Adrenal gland (tissue), 9 donors: ENCODE measurements at regions not wholly inside any gene's neighbourhood (a gene's known extent, or its start where the extent isn't known, plus 50 kb on each side); places are given as distances from the start of the nearest gene placed in this dataset.

Experiments
- DNase-seq, 7 donors: peaks; one replicate each; pipeline ENCODE4 v3.0.0-alpha.2; 2019 to 2020
- H3K27ac ChIP-seq, 5 donors: fragments of 200-600 bp; sonication (generic) in 4 of 5; 1 replicate in 3 of 5; 2 replicates in 2 of 5; pipeline versions ENCODE4 v1.5.1 to v1.8.0; 2016 to 2020; ENCODE audit warnings: mild to moderate bottlenecking in 1 of 5
- H3K27me3 ChIP-seq: fragments of 200-600 bp; 2 replicates; pipeline ENCODE4 v1.8.0; 2021
- H3K36me3 ChIP-seq, 2 donors: fragments of 200-600 bp; replicated peaks in 1 of 2; 1 replicate in 1 of 2; 2 replicates in 1 of 2; pipeline versions ENCODE4 v1.5.1 to v1.8.0; 2018 to 2022
- H3K4me1 ChIP-seq, 2 donors: fragments of 200-600 bp; replicated peaks in 1 of 2; 1 replicate in 1 of 2; 2 replicates in 1 of 2; pipeline versions ENCODE4 v1.5.1 to v1.8.0; 2018 to 2021
- H3K4me3 ChIP-seq, 4 donors: fragments of 200-600 bp; sonication (generic) in 3 of 4; one replicate each; pipeline ENCODE4 v1.5.1; 2016 to 2018
- H3K9me3 ChIP-seq, 3 donors: fragments of 200-600 bp; sonication (generic) in 1 of 3; replicated peaks in 1 of 3; 1 replicate in 2 of 3; 2 replicates in 1 of 3; pipeline versions ENCODE4 v1.5.1 to v1.8.0; 2016 to 2021
- POLR2A ChIP-seq, 2 donors: fragments of 450-650 bp; IDR thresholded peaks; one replicate each; pipeline ENCODE4 v1.6.1; 2017; ENCODE audit warnings: antibody characterized with exemption in 2 of 2, mild to moderate bottlenecking in 2 of 2, moderate library complexity in 1 of 2
- WGBS, 4 donors: extraction: QIAGEN DNeasy Blood & Tissue Kit in 2 of 4; methylation state at CpG; one replicate each; pipeline versions ENCODE4 v1.1.5 to v1.1.7; 2013 to 2017; 5-methylcytosine and 5-hydroxymethylcytosine counted together
- intact Hi-C, 2 donors: fragments of 100-400 bp; cut with DNase I; formaldehyde crosslinking; loops; one replicate each; pipeline versions ENCODE4 v1.14.1 to v1.15.0; 2022 to 2023
- TF ChIP-seq, protein P1 (sequence below), 6 experiments: fragments of 450-650 bp in 4 of 6; fragments of 200-600 bp in 2 of 6; sonication (generic) in 1 of 6; IDR thresholded peaks; 1 replicate in 5 of 6; 2 replicates in 1 of 6; pipeline versions ENCODE4 v1.5.1 to v1.8.0; 2016 to 2021; ENCODE audit warnings: antibody characterized with exemption in 6 of 6, mild to moderate bottlenecking in 2 of 6, moderate library complexity in 1 of 6
- donor health status: healthy with polysubstance abuse.
- donor health status: Bipolar disorder and iron deficiency.
- donor health status: DM: yes; HTN: yes; CAD: no.
- donor health status: DM: no; HTN: no; CAD: no.
- donor health status: DM: no; HTN: no; CAD: no.

DNA sequence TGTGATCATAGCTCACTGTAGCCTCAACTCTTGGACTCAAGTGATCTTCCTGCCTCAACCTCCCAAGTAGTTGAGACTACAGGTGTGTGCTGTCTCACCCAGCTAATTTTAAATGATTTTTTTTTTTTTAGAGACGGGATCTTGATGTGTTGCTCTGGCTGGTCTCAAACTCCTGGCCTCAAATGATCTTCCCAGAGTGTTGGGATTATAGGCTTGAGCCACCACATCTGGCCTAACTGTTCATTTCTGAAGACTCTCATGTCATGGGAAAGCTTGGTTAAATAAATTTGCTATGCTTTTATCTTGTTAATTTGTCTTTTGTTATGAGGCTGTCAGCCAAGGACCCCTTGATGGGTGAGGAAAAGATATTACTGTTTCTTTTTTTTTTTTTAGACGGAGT lies 134.0 kb downstream of the MIS18A start:
- H3K36me3 ChIP-seq: no peaks in the 10 kb centered on the region
- 81 to 94% (median 86%) methylated on average over 2 of the region's 2 CpGs for WGBS, 4 donors
- H3K9me3 ChIP-seq: no peaks in the 10 kb centered on the region
- H3K4me3 ChIP-seq: no peak overlapping the region
- no peak overlapping the region for H3K27ac ChIP-seq
- TF ChIP-seq POLR2A (IDR thresholded peaks at IDR 0.05): no peak
- TF ChIP-seq, protein P1, sequence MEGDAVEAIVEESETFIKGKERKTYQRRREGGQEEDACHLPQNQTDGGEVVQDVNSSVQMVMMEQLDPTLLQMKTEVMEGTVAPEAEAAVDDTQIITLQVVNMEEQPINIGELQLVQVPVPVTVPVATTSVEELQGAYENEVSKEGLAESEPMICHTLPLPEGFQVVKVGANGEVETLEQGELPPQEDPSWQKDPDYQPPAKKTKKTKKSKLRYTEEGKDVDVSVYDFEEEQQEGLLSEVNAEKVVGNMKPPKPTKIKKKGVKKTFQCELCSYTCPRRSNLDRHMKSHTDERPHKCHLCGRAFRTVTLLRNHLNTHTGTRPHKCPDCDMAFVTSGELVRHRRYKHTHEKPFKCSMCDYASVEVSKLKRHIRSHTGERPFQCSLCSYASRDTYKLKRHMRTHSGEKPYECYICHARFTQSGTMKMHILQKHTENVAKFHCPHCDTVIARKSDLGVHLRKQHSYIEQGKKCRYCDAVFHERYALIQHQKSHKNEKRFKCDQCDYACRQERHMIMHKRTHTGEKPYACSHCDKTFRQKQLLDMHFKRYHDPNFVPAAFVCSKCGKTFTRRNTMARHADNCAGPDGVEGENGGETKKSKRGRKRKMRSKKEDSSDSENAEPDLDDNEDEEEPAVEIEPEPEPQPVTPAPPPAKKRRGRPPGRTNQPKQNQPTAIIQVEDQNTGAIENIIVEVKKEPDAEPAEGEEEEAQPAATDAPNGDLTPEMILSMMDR (IDR thresholded peaks at IDR 0.05): no peak
- DNase-seq: no peak
- no peaks in the 10 kb centered on the region for H3K4me1 ChIP-seq
- intact Hi-C loops: no loop called here
- H3K27me3 ChIP-seq: no peaks in the 10 kb centered on the region

DNA sequence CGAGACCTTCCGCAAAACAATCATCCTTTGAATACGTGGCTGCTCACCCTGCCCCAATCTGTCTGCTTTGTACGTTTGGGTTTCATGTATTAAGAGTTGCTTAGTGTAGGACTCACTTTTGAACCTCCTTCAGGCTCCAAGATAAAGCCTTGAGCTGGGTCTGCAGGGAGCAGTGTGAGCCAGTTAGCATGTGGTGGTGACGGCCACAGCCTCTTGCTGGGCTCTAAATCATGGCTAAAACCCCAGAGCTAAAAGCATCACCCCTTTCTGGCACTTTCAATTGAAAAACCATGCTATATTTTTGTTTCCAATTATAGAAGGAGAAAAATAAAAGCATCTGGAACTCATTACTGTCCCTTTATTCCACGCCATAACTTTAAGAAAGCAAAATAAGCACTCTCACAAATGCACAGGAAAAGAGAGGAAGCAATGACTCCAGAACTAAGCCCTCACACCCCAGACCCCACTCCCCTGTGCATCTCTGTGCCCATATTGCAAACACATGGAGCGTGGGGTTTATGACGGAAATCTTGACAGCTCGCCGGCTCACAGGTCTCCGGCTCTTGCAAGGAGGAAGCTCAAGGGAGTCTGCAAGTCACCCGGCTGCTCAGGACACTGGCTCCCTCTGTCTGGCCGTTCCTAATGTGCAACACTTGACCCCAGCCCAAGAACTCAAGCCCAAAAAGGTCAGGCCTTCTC lies 135.5 kb downstream of the MIS18A start:
- 58 to 66% (median 63%) methylated on average over 11 to 13 of the region's 13 CpGs for WGBS, 4 donors
- peak in 4 of 7 donors; percentile 6 to 55 (median 22) for DNase-seq
- TF ChIP-seq POLR2A (IDR thresholded peaks at IDR 0.05): no peak
- H3K36me3 ChIP-seq: no peaks in the 10 kb centered on the region
- H3K27me3 ChIP-seq: no peaks in the 10 kb centered on the region
- H3K9me3 ChIP-seq: no peaks in the 10 kb centered on the region
- H3K4me3 ChIP-seq: no peak overlapping the region
- no peak overlapping the region for H3K27ac ChIP-seq
- intact Hi-C loops: no loop called here
- no peaks in the 10 kb centered on the region for H3K4me1 ChIP-seq

GRCh38 chr21:32141318-32141633 lies 137.6 kb downstream of the MIS18A start:
- intact Hi-C loops: no loop called here
- DNase-seq: no peak
- TF ChIP-seq, protein P1 (IDR thresholded peaks at IDR 0.05): no peak
- no peak for TF ChIP-seq POLR2A (IDR thresholded peaks at IDR 0.05)
- no peak overlapping the region for H3K27ac ChIP-seq
- 84 to 89% (median 88%) methylated on average over 3 of the region's 3 CpGs for WGBS, 4 donors
- H3K27me3 ChIP-seq: no peaks in the 10 kb centered on the region
- H3K9me3 ChIP-seq: no peaks in the 10 kb centered on the region
- H3K36me3 ChIP-seq: no peaks in the 10 kb centered on the region
- H3K4me1 ChIP-seq: no peaks in the 10 kb centered on the region
- H3K4me3 ChIP-seq: no peak overlapping the region

- H3K4me3 ChIP-seq: no peak overlapping the region
- intact Hi-C loops: no loop called here
Observed at GRCh38 chr21:32140604-32141317, 138.1 kb downstream of the MIS18A start.

More at GRCh38 chr21:32140604-32141317, 138.1 kb downstream of the MIS18A start:
- no peaks in the 10 kb centered on the region for H3K9me3 ChIP-seq
- TF ChIP-seq, protein P1 (IDR thresholded peaks at IDR 0.05): no peak
- TF ChIP-seq POLR2A (IDR thresholded peaks at IDR 0.05): no peak
- no peaks in the 10 kb centered on the region for H3K27me3 ChIP-seq
- H3K4me1 ChIP-seq: no peaks in the 10 kb centered on the region
- no peak overlapping the region for H3K27ac ChIP-seq
- no peak for DNase-seq
- no peaks in the 10 kb centered on the region for H3K36me3 ChIP-seq
- WGBS, 4 donors: 59 to 79% (median 70%) methylated on average over 9 of the region's 9 CpGs
